ENCODE measurements at regions not wholly inside any gene's neighbourhood (a gene's known extent, or its start where the extent isn't known, plus 50 kb on each side); places are given as distances from the start of the nearest gene placed in this dataset.

DNA sequence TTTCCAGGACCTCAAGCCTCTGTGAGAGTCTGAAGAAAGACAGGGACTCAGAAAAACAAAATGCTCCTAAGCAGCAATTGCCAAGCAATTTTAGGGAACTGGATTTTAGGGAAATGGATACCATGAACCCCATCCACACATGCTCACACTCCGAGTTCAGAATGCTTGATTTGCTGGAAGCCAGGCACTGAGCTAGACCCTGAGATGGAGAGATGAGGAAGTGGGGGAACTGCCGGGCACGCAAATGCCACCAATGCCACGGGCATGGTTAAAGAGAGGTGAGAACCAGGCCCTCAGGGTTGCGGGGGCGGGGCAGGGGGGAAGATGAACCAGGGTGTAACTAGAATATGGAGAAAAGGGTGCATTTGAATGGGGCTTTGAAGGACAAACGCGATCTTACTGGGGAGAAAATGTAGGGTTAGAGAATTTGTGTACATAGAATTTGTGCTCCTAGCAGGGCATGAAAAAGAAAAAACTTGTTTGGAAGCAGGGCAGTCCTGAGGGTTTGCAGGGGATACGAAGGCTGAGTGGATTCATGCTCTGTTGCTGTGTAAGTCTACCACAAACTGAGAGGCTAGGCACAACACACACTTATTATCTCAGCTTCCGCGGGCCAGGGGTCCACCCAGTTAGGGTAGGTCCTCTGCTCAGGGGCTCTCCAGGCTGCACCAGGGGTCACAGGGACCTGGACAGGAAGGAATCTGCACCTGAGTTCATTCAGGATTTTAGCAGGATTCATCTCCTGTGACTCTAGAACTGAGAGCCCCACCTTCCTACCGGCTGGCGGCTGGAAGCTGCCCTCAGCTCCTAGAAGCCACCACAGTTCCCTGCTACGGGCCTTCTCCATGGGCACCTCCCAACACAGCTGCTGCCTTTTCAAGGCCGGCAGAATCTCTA lies 108.0 kb downstream of the SNX5 start:
- WGBS (ENCODE audit: insufficient coverage), result 60% methylated on average over 11 of the region's 15 CpGs
- Mint-ChIP-seq H3K4me1 (peaks cover 71% of the 10 kb centered on the region), H3K4me3 (peak overlapping the region; percentile 26), H3K27ac (peak overlapping the region; percentile 44), H3K27me3 (peaks cover 15% of the 10 kb centered on the region), H3K9me3 (ENCODE audit: insufficient read depth) (no peaks in the 10 kb centered on the region)
- Histone ChIP-seq H2AFZ (ENCODE audit: insufficient read depth, low read depth, low read length, poor library complexity, severe bottlenecking) (no peak overlapping the region), H3K9ac (ENCODE audit: low read length) (peak overlapping the region; percentile 2), H3K36me3 (replicated peaks in 1 of 2; ENCODE audit: control extremely low read depth in 1 of 2, control insufficient read depth in 1 of 2, extremely low read depth in 1 of 2, insufficient read depth in 2 of 2, low read length in 1 of 2) (no peaks in the 10 kb centered on the region), H3K79me2 (ENCODE audit: control insufficient read depth, insufficient read depth, low read length) (no peaks in the 10 kb centered on the region), H3K27me3 (replicated peaks in 1 of 4; ENCODE audit: control extremely low read depth in 1 of 4, control insufficient read depth in 3 of 4, insufficient read depth in 4 of 4, low read length in 3 of 4) (peaks cover 0 to 5% (median 0%) of the 10 kb centered on the region in 4 experiments), H3K4me3 (ENCODE audit: control extremely low read depth in 1 of 5, extremely low read depth in 1 of 5, insufficient read depth in 1 of 5, low read depth in 2 of 5, low read length in 4 of 5) (peak overlapping the region in 1 of 5 experiments; percentile 1), H3K4me1 (ENCODE audit: control insufficient read depth in 2 of 2, insufficient read depth in 2 of 2, low read length in 2 of 2) (peaks cover 71 to 74% of the 10 kb centered on the region in 2 donors), H4K20me1 (ENCODE audit: control insufficient read depth, insufficient read depth, low read length, poor library complexity, severe bottlenecking) (no peaks in the 10 kb centered on the region), H3K27ac (ENCODE audit: low read length in 2 of 2) (no peak overlapping the region), H3K9me3 (ENCODE audit: control extremely low read depth in 1 of 3, control insufficient read depth in 2 of 3, insufficient read depth in 1 of 3, low read length in 2 of 3) (peaks cover 0 to 12% (median 0%) of the 10 kb centered on the region in 3 donors), H3K4me2 (replicated peaks; ENCODE audit: low read depth, low read length, poor library complexity, severe bottlenecking) (peak overlapping the region; percentile 72)
- ChIA-PET CTCF (interaction anchor here (0.8 to 1.3 kb wide), 2 partner anchors 178 to 355 kb away, joined by 4 to 7 read pairs; no protein-coding TSS in a partner anchor), POLR2A (no interaction called here)
- intact Hi-C loops (cut with micrococcal nuclease), result no loop called here
- DNase-seq, result no peak
- TF ChIP-seq, protein P1, sequence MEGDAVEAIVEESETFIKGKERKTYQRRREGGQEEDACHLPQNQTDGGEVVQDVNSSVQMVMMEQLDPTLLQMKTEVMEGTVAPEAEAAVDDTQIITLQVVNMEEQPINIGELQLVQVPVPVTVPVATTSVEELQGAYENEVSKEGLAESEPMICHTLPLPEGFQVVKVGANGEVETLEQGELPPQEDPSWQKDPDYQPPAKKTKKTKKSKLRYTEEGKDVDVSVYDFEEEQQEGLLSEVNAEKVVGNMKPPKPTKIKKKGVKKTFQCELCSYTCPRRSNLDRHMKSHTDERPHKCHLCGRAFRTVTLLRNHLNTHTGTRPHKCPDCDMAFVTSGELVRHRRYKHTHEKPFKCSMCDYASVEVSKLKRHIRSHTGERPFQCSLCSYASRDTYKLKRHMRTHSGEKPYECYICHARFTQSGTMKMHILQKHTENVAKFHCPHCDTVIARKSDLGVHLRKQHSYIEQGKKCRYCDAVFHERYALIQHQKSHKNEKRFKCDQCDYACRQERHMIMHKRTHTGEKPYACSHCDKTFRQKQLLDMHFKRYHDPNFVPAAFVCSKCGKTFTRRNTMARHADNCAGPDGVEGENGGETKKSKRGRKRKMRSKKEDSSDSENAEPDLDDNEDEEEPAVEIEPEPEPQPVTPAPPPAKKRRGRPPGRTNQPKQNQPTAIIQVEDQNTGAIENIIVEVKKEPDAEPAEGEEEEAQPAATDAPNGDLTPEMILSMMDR (IDR thresholded peaks at IDR 0.05), result no peak
- TF ChIP-seq EZH2 (IDR thresholded peaks at IDR 0.05; ENCODE audit: borderline replicate concordance, insufficient read depth, low read depth, low read length, poor library complexity, severe bottlenecking), result no peak
- no peak for ATAC-seq (ENCODE audit: low read depth)
